ENCODE measurements at regions not wholly inside any gene's neighbourhood (a gene's known extent, or its start where the extent isn't known, plus 50 kb on each side); places are given as distances from the start of the nearest gene placed in this dataset.

DNA sequence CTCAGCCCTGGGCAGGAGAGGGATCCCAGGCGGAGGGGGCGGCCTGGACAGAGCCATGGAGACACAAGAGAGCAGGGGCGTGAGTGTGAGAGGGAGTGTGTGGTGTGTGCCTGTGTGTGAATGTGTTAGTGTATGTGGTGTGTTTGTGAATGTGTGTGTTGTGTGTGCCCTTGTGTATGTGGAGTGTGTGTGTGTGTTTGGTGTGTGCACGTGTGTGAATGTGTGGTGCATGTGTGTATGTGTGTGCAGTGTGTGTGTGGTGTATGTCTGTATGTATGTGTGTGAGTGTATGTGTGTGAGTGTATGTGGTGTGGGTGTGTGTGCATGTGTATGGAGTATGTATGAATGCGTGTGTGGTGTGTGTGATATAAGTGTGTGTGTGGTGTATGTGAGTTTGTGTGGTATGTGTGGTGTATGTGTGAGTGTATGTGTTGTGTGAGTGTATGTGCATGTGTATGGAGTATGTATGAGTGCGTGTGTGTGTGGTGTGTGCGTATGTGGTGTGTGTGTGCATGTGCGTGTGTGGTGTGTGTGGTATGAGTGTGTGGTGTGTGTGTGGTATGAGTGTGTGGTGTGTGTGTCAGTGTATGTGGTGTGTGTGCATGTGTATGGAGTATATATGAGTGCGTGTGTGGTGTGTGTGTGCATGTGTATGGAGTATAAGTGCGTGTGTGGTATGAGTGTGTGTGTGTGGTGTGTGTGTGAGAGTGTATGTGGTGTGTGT, 175.2 kb upstream of the AFDN start:
- TF ChIP-seq NFIC (IDR thresholded peaks at IDR 0.05) = no peak
- TF ChIP-seq, protein P1, sequence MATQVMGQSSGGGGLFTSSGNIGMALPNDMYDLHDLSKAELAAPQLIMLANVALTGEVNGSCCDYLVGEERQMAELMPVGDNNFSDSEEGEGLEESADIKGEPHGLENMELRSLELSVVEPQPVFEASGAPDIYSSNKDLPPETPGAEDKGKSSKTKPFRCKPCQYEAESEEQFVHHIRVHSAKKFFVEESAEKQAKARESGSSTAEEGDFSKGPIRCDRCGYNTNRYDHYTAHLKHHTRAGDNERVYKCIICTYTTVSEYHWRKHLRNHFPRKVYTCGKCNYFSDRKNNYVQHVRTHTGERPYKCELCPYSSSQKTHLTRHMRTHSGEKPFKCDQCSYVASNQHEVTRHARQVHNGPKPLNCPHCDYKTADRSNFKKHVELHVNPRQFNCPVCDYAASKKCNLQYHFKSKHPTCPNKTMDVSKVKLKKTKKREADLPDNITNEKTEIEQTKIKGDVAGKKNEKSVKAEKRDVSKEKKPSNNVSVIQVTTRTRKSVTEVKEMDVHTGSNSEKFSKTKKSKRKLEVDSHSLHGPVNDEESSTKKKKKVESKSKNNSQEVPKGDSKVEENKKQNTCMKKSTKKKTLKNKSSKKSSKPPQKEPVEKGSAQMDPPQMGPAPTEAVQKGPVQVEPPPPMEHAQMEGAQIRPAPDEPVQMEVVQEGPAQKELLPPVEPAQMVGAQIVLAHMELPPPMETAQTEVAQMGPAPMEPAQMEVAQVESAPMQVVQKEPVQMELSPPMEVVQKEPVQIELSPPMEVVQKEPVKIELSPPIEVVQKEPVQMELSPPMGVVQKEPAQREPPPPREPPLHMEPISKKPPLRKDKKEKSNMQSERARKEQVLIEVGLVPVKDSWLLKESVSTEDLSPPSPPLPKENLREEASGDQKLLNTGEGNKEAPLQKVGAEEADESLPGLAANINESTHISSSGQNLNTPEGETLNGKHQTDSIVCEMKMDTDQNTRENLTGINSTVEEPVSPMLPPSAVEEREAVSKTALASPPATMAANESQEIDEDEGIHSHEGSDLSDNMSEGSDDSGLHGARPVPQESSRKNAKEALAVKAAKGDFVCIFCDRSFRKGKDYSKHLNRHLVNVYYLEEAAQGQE (IDR thresholded peaks at IDR 0.05; ENCODE audit: low read depth) = no peak
- no peak for TF ChIP-seq EP300 (IDR thresholded peaks at IDR 0.05; ENCODE audit: borderline replicate concordance)
- TF ChIP-seq EGR1 (IDR thresholded peaks at IDR 0.05) = no peak
- no peak for TF ChIP-seq TEAD4 (IDR thresholded peaks at IDR 0.05)
- TF ChIP-seq RAD21 (IDR thresholded peaks at IDR 0.05; ENCODE audit: low read depth) = no peak
- no peak for TF ChIP-seq CREB1 (IDR thresholded peaks at IDR 0.05; ENCODE audit: low read depth)
- TF ChIP-seq TAF1 (IDR thresholded peaks at IDR 0.05; ENCODE audit: low read depth) = no peak
- no peak for TF ChIP-seq ZBTB7A (IDR thresholded peaks at IDR 0.05; ENCODE audit: low read depth)
- TF ChIP-seq, protein P2, sequence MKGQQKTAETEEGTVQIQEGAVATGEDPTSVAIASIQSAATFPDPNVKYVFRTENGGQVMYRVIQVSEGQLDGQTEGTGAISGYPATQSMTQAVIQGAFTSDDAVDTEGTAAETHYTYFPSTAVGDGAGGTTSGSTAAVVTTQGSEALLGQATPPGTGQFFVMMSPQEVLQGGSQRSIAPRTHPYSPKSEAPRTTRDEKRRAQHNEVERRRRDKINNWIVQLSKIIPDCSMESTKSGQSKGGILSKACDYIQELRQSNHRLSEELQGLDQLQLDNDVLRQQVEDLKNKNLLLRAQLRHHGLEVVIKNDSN (IDR thresholded peaks at IDR 0.05) = no peak
- TF ChIP-seq FOXM1 (IDR thresholded peaks at IDR 0.05; ENCODE audit: borderline replicate concordance, low read depth) = no peak
- no peak for TF ChIP-seq CEBPB (IDR thresholded peaks at IDR 0.05)
- TF ChIP-seq, protein P3, sequence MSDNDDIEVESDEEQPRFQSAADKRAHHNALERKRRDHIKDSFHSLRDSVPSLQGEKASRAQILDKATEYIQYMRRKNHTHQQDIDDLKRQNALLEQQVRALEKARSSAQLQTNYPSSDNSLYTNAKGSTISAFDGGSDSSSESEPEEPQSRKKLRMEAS (IDR thresholded peaks at IDR 0.05) = no peak
- no peak for TF ChIP-seq TCF12 (IDR thresholded peaks at IDR 0.05; ENCODE audit: low read depth)
- TF ChIP-seq YY1 (IDR thresholded peaks at IDR 0.05; ENCODE audit: low read depth) = no peak

DNA sequence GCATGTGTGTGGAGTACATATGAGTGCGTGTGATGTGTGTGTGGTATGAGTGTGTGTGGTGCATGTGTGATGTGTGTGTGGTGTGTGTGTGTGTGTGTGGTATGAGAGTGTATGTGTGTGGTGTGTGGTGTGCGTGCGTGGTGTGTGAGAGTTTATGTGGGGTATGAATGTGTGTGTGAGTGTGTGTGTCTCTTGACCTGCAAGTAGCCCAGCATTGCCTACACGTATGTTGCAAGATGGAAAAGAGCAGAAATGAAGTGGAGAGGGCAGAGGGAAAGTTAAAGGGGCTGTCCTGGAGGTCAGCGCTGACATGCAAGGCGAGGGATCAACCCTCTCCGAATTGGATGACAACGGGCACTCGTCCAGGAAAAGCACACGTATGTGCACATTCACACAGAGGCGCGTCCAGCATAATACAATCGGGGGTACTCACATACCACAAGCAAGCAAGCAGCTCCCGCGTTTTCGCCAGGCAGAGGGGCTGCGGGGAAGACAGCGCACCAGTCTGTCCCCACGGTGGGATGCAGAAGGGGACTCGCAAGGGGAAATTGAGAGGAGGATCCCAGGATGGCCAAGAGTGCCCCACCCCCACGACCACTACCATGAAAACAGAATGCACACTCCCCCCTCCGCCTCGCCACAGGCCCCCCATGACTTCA, 174.5 kb upstream of the AFDN start:
- TF ChIP-seq, protein P2 (IDR thresholded peaks at IDR 0.05) = no peak
- no peak for TF ChIP-seq EGR1 (IDR thresholded peaks at IDR 0.05)
- TF ChIP-seq CEBPB (IDR thresholded peaks at IDR 0.05) = no peak
- TF ChIP-seq RAD21 (IDR thresholded peaks at IDR 0.05; ENCODE audit: low read depth) = no peak
- no peak for TF ChIP-seq TEAD4 (IDR thresholded peaks at IDR 0.05)
- no peak for TF ChIP-seq NFIC (IDR thresholded peaks at IDR 0.05)
- TF ChIP-seq EP300 (IDR thresholded peaks at IDR 0.05; ENCODE audit: borderline replicate concordance) = no peak
- TF ChIP-seq TCF12 (IDR thresholded peaks at IDR 0.05; ENCODE audit: low read depth) = no peak
- TF ChIP-seq CREB1 (IDR thresholded peaks at IDR 0.05; ENCODE audit: low read depth) = no peak
- no peak for TF ChIP-seq YY1 (IDR thresholded peaks at IDR 0.05; ENCODE audit: low read depth)
- no peak for TF ChIP-seq ZBTB7A (IDR thresholded peaks at IDR 0.05; ENCODE audit: low read depth)
- TF ChIP-seq TAF1 (IDR thresholded peaks at IDR 0.05; ENCODE audit: low read depth) = no peak
- TF ChIP-seq, protein P3 (IDR thresholded peaks at IDR 0.05) = no peak
- TF ChIP-seq, protein P1 (IDR thresholded peaks at IDR 0.05; ENCODE audit: low read depth) = no peak
- TF ChIP-seq FOXM1 (IDR thresholded peaks at IDR 0.05; ENCODE audit: borderline replicate concordance, low read depth) = no peak

DNA sequence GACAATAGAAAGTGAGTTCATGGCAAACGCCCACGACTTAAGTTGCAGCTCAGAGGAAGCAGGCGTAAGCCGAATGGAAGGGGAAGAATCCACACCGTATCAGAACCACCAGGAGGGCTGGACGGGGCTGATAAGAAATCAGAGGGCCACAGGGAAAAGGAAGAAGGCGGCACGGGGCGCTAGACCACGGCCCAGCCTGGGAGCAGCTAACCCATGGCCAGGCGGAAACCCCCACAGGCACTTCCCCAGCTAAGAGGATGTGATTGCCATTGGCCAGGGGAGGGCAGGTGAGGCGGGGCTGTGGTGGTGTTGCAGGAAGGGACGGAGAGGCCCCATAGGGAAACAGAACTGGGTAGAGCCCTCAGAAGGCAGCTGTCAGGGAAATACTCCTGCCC, 174.0 kb upstream of the AFDN start:
- TF ChIP-seq ZBTB7A (IDR thresholded peaks at IDR 0.05; ENCODE audit: low read depth) (no peak), NFIC (IDR thresholded peaks at IDR 0.05) (no peak), TEAD4 (IDR thresholded peaks at IDR 0.05) (no peak), YY1 (IDR thresholded peaks at IDR 0.05; ENCODE audit: low read depth) (no peak), EP300 (IDR thresholded peaks at IDR 0.05; ENCODE audit: borderline replicate concordance) (no peak), EGR1 (IDR thresholded peaks at IDR 0.05) (no peak), FOXM1 (IDR thresholded peaks at IDR 0.05; ENCODE audit: borderline replicate concordance, low read depth) (no peak), CEBPB (IDR thresholded peaks at IDR 0.05) (no peak), TAF1 (IDR thresholded peaks at IDR 0.05; ENCODE audit: low read depth) (no peak)
- TF ChIP-seq, protein P2 (IDR thresholded peaks at IDR 0.05) = no peak
- TF ChIP-seq, protein P1 (IDR thresholded peaks at IDR 0.05; ENCODE audit: low read depth) = no peak
